GM13976 (cell line): ENCODE measurements at regions not wholly inside any gene's neighbourhood (a gene's known extent, or its start where the extent isn't known, plus 50 kb on each side); places are given as distances from the start of the nearest gene placed in this dataset.

Experiments
- DNase-seq: peaks from one replicate; pipeline ENCODE4 v3.0.0; 2012; ENCODE audit warnings: low spot score
- CTCF ChIP-seq: IDR thresholded peaks from 2 replicates; pipeline ENCODE4 v1.5.1; 2012; ENCODE audit warnings: borderline replicate concordance, mild to moderate bottlenecking; ENCODE audit not compliant: insufficient read depth; ENCODE audit errors: extremely low read depth, missing control alignments, control extremely low read depth
- in situ Hi-C: fragments of 300-500 bp; cut with MboI; formaldehyde crosslinking; loops from one replicate; pipeline ENCODE4 v1.12.0; 2022; ENCODE audit warnings: low sequenced_read_pairs, mixed read lengths, inconsistent platforms; ENCODE audit not compliant: unreplicated experiment

GRCh38 chr6:66555082-66555481, 848.1 kb upstream of the EYS start:
- in situ Hi-C loops = no loop called here
- no peak for DNase-seq
- TF ChIP-seq CTCF = no peak

- no peak for TF ChIP-seq CTCF
Measured at GRCh38 chr6:66553441-66553840, 846.4 kb upstream of the EYS start.

GRCh38 chr6:66538551-66539135, 831.6 kb upstream of the EYS start:
- TF ChIP-seq CTCF = no peak
- no peak for DNase-seq
- in situ Hi-C loops = no loop called here

More at GRCh38 chr6:66553441-66553840, 846.4 kb upstream of the EYS start:
- in situ Hi-C loops = no loop called here
- no peak for DNase-seq

GRCh38 chr6:66533921-66534404, 826.9 kb upstream of the EYS start:
- DNase-seq = no peak
- no peak for TF ChIP-seq CTCF
- in situ Hi-C loops = no loop called here

GRCh38 chr6:66526061-66526460, 819.0 kb upstream of the EYS start:
- TF ChIP-seq CTCF = no peak
- in situ Hi-C loops = no loop called here
- no peak for DNase-seq

- no peak for TF ChIP-seq CTCF
- in situ Hi-C loops = no loop called here
- no peak for DNase-seq
Measured at GRCh38 chr6:66522864-66523263, 815.8 kb upstream of the EYS start.
